AG04449 (cell line): ENCODE measurements at regions not wholly inside any gene's neighbourhood (a gene's known extent, or its start where the extent isn't known, plus 50 kb on each side); places are given as distances from the start of the nearest gene placed in this dataset.

Experiments used
- CTCF ChIA-PET: fragments of 350-600 bp; formaldehyde crosslinking; extraction: SDS; loops from one replicate; lab custom pipeline; 2021; ENCODE audit warnings: antibody characterized with exemption; lab: Yijun Ruan, JAX
- POLR2A ChIA-PET: fragments of 400-600, 350-600 bp; formaldehyde crosslinking; extraction: SDS; loops from one replicate; lab custom pipeline; 2020; ENCODE audit warnings: antibody characterized with exemption, inconsistent platforms; lab: Yijun Ruan, JAX
- DNase-seq: peaks from one replicate; pipeline ENCODE4 v3.0.0-alpha.2; 2010; ENCODE audit warnings: low read depth, low spot score
- H3K4me3 ChIP-seq: 2 replicates; pipeline ENCODE4 v1.5.1; 2011; ENCODE audit warnings: low read depth, mild to moderate bottlenecking, control low read depth, low read length
- TF ChIP-seq, protein P1 (sequence below): IDR thresholded peaks from one replicate; pipeline ENCODE4 v1.5.1; 2011; ENCODE audit warnings: mild to moderate bottlenecking, moderate library complexity, low read length, control low read depth, inconsistent platforms; ENCODE audit not compliant: insufficient read depth; ENCODE audit errors: missing control alignments

DNA sequence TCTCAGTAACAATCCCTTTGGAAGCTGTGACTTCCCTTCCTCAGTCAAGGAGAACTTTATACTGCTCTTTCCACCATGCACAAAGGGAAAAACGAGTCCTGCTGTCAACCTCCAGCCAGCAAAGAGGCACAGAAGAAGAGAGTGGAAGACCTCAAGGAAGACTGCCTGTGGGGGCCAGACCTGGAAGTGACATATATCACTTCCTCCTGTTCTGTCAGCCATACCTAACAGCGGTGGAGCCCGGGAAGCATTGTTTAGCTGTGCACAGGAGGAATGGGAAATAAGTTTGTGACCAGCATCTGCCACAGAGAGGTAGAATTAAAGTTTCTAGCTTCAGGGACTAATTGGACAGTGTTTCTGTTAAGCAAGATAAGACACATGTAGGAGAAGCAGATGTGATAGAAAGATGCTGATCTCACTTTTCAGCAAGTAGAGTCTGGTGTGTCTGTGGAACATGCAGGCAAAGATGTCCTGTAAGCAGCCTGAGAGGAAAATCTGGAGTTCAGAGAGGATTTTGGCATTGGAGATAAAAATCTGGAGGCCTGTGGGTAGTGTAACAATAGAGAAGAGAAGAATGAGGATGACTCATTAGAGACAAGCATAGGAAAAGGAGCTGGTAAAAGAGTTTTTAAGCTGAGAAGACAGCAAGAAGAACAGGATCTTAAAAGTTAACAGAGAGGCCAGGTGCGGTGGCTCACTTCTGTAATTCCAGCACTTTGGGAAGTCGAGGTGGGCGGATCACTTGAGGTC, 141.6 kb upstream of the CPSF6 start:
- no peak for DNase-seq
- TF ChIP-seq, protein P1, sequence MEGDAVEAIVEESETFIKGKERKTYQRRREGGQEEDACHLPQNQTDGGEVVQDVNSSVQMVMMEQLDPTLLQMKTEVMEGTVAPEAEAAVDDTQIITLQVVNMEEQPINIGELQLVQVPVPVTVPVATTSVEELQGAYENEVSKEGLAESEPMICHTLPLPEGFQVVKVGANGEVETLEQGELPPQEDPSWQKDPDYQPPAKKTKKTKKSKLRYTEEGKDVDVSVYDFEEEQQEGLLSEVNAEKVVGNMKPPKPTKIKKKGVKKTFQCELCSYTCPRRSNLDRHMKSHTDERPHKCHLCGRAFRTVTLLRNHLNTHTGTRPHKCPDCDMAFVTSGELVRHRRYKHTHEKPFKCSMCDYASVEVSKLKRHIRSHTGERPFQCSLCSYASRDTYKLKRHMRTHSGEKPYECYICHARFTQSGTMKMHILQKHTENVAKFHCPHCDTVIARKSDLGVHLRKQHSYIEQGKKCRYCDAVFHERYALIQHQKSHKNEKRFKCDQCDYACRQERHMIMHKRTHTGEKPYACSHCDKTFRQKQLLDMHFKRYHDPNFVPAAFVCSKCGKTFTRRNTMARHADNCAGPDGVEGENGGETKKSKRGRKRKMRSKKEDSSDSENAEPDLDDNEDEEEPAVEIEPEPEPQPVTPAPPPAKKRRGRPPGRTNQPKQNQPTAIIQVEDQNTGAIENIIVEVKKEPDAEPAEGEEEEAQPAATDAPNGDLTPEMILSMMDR: no peak
- ChIA-PET CTCF (no interaction called here), POLR2A (no interaction called here)
- H3K4me3 ChIP-seq: no peak overlapping the region

GRCh38 chr12:69099201-69099837, 140.1 kb upstream of the CPSF6 start:
- H3K4me3 ChIP-seq: no peak overlapping the region
- ChIA-PET POLR2A (no interaction called here), CTCF (no interaction called here)
- TF ChIP-seq, protein P1: no peak
- no peak for DNase-seq

GRCh38 chr12:69101505-69101904, 137.9 kb upstream of the CPSF6 start:
- DNase-seq: no peak
- TF ChIP-seq, protein P1: no peak
- ChIA-PET CTCF (no interaction called here), POLR2A (no interaction called here)
- no peak overlapping the region for H3K4me3 ChIP-seq

DNA sequence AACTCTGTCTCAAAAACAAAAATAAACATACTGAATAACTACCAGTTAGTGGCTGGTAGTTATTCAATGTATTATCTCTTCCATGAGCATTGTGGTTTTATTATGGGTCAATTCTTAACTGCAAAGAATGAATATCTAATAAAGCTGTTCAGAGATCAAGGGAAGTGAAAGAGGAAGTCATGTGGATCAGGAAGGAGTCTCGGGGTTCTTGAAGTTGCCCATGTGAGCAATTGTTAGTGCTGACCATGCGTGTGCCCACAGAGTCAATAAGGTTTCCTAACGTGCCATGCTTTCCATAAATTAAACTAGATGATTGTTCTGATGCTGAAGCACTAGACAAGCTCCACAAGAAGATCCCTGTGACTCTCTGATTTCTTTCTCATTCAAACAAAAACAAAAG, 136.5 kb upstream of the CPSF6 start:
- no peak overlapping the region for H3K4me3 ChIP-seq
- DNase-seq: no peak
- TF ChIP-seq, protein P1: no peak
- POLR2A ChIA-PET: no interaction called here
- CTCF ChIA-PET: no interaction called here

DNA sequence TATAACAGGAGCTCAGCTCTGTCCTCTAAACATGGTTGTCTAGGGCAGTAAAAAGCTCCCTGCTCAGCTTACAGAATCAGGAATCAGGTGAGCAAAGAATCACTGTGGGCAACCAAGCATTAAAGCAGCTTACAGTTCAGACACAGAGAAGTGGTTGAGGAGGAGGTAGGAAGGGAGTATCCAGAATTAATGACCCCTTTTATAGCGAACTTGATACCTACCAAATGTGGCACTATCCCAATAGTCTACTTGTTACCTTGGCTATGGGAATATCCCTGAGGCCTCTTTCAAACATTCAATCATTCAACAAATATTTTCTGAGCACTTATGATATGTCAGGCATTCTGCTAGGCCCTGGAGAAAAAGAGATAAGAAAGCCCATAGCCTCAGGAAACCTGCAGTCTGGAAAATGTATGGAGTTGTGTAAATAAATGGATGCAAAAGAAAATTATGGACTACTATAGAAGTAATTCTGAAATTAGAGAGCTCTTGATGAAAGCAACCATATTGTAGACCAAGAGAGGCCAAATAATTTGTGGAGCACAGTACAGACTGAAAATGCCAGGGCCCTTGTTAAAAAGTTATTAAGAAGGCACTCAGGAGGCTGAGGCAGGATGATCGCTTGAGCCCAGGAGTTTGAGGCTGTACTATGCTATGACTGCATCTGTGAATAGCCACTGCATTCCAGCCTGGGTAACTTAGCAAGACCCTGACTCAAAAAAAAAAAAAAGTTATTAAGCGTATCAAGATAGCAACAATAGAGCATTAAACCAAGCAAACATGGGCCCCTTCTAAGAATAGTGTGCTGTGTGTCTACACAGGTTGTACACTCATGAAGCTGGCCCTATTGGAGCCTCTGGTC, 134.0 kb upstream of the CPSF6 start:
- no peak overlapping the region for H3K4me3 ChIP-seq
- ChIA-PET CTCF (interaction anchor here (0.6 to 1.6 kb wide), 4 partner anchors 10 to 163 kb away, joined by 3 to 7 read pairs (median 4); no protein-coding TSS in a partner anchor), POLR2A (no interaction called here)
- DNase-seq: no peak
- TF ChIP-seq, protein P1: no peak
